GM21825 (cell line): ENCODE measurements at regions not wholly inside any gene's neighbourhood (a gene's known extent, or its start where the extent isn't known, plus 50 kb on each side); places are given as distances from the start of the nearest gene placed in this dataset.

Experiments used
- ATAC-seq: cut with Tn5 transposase; IDR thresholded peaks from one replicate; pipeline ENCODE4 v1.9.1; 2021; ENCODE audit warnings: mild to moderate bottlenecking, moderate library complexity; ENCODE audit not compliant: unreplicated experiment

DNA sequence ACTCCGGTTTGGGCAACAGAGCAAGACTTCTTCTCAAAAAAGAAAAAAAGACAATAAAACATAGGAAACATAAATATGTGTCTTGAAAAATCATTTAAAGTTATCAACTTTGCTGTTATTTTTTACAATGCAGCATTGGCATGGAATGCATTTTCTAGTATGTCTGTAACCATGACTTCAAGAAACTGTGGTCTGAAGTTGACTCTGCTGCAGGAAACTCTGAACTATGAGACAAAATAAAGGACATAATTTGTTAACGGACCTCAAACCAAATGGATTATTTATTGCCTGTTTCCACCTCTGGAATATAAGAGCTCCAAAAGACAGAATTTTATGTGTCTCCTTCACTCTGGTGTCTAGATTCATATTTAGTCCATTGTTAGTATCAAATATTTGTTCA, 79.1 kb downstream of the TRIB2 start:
- no peak for ATAC-seq

- ATAC-seq: no peak
Measured at GRCh38 chr2:12796657-12797056, 79.9 kb downstream of the TRIB2 start.

- no peak for ATAC-seq
Measured at GRCh38 chr2:12797815-12798214, 81.1 kb downstream of the TRIB2 start.

GRCh38 chr2:12803607-12804006, 86.9 kb downstream of the TRIB2 start:
- ATAC-seq: no peak

DNA sequence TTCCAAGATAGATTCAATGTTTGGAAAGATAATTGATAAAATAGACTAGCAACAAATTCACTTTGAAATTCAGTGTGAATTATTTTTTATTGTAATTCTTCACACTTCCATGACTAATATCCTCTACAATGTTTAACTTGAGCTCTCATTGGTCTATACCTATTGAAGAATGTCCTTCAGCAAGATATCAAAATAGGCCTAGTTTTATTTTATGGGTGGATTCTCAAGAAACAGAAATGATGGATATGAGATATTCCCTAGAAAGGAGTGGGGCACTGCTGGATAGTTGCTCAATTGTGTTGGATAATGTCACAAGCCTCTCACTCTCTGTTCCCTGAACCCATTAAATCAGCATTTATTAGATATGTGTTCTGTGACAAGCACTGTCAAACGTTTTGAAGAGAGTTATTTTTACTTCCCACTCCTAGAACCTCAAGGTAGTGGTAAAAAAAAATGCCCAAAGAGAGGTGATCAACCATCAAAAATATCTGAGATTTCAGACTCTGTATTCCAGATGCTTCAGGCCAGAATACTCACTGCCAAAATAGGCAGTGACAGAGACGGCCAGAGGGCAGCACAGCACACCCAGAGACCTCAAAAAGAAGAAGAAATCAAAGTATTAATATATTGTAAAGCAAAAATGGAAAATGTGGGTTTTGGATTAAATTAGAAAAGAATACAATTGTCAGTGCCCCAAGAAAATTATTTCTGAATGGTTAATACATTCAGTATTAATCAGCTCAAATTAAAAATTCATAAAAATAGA, 87.5 kb downstream of the TRIB2 start:
- ATAC-seq: no peak

DNA sequence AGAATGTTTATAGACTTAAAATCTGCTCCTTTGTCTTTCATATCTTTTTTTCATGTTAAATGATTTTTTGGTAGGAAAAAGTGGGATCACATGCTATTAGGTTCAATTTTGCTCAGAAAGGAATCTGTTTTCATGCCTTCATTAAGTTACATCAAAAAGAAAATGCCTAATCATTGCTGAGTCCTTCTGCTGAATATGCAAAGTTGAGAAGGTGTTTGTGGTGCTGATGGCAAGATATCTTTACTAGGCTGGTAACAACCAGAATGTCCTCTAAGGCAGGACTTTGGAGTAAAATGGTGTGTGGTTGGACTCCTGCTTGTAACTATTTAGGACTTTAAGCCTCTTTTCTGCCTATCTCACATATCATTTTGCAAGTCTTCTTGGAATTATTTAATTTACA, 88.3 kb downstream of the TRIB2 start:
- ATAC-seq: no peak

GRCh38 chr2:12806549-12807242, 90.0 kb downstream of the TRIB2 start:
- no peak for ATAC-seq

- no peak for ATAC-seq
Measured at GRCh38 chr2:12807907-12808810, 91.4 kb downstream of the TRIB2 start.

- no peak for ATAC-seq
Measured at GRCh38 chr2:12809526-12809925, 92.8 kb downstream of the TRIB2 start.

DNA sequence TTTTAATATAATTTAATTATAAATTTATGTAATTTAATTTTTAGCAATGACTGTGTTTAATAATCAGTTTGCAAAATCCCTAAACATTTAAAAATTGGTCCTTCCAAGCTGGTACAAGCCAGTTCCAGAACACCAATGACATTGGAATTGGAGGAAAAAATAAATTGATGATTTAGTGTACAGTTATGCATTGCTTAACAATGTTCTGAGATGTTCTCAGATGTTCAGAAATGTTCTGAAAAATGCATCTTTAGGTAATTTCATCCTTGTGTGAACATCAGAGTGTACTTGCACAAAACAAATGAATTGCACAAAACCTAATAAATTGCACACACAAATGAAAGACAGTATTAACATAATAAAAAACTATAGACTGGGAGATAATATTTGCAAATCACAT, 95.2 kb downstream of the TRIB2 start:
- ATAC-seq: no peak

- ATAC-seq: no peak
Measured at GRCh38 chr2:12813166-12813565, 96.4 kb downstream of the TRIB2 start.

GRCh38 chr2:12816379-12817306, 99.9 kb downstream of the TRIB2 start:
- ATAC-seq: no peak

DNA sequence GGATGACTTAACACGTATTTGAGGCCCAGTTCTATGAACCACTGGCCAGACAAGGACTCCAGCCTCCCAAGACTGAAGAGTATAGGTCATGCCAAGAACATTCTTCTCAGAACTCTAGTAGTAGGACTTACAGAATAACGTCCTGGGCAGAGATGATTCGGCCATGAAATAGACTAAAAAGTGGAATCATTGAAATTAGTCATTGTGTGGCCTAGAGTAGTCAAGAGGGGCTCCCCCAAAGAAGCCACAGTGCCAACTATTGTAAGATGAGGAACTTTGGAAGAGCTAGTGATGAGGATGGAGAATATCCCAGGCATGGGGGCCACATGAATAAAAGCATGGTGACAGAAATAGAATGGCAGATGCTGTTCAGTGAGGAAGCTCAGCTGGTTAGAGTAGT, 101.1 kb downstream of the TRIB2 start:
- no peak for ATAC-seq

DNA sequence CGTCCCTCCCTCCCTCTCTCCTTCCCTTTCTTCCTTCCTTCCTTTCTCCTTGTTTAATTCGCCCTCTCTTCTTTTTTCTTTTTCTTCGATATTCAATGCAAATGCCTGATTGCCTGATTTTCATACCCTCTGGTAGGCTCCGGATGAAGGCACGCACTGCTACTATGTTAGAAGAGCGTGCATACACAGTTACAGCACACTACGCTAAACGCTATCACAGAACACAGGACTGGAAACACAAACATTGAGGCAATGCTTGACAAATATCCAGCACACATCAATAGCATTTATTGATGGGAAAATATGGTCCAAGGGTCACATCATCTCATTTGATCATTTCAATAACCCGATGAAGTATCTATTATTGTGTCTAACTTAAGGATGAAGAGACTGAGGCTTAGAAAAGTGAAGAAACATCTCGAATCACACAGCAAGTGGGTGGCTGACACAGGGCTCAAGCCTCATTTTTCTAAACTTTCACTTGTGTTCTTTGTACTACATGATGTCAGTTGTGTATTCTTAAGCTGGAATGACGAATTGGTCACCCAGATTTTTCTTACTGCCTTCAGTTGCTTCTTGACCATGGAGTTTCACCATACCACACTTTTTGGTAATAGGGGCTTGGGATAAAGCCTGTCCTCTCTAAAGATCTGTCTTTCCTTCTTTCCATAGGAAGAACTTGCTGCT, 101.8 kb downstream of the TRIB2 start:
- no peak for ATAC-seq

- ATAC-seq: no peak
Measured at GRCh38 chr2:12819103-12819475, 102.4 kb downstream of the TRIB2 start.

- ATAC-seq: no peak
Measured at GRCh38 chr2:12819721-12820120, 103.0 kb downstream of the TRIB2 start.

GRCh38 chr2:12821656-12822055, 104.9 kb downstream of the TRIB2 start:
- ATAC-seq: no peak

DNA sequence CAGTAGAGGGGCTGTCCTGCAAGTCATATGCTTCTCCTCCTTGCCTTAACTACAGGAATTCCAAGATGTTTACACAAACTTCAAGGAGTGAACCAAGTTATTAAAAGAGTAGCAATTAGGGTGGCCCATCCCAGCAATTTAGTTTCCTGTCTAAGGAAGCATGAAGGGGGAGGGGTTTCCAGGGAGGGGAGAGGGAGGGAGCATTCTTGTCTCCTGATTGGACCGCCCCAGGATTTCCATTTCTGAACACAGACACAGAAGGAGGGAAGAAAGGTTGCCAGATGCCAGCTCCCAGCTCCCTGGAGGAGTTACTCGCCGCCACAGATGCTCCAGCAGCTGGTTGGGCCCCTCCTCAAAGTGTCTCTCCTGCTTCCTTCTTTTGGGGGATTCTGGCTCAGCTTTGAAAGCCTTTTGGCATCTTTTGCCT, 107.6 kb downstream of the TRIB2 start:
- ATAC-seq: no peak

- ATAC-seq: no peak
Measured at GRCh38 chr2:12824778-12825379, 108.1 kb downstream of the TRIB2 start.
